Fibroblast of the conjunctiva (primary cell): ENCODE measurements at regions not wholly inside any gene's neighbourhood (a gene's known extent, or its start where the extent isn't known, plus 50 kb on each side); places are given as distances from the start of the nearest gene placed in this dataset.

ENCODE experiments used
- DNase-seq: peaks from one replicate; pipeline ENCODE4 v3.0.0-alpha.2; 2010; ENCODE audit warnings: low read depth

- DNase-seq: no peak
These were observed 144.2 kb upstream of the OTOS start for GRCh38 chr2:240284503-240285259.

- no peak for DNase-seq
These were observed 145.3 kb upstream of the OTOS start for GRCh38 chr2:240285725-240286124.

- no peak for DNase-seq
These were observed 146.1 kb upstream of the OTOS start for GRCh38 chr2:240286596-240286995.

GRCh38 chr2:240287011-240287410 lies 146.6 kb upstream of the OTOS start:
- no peak for DNase-seq

- DNase-seq: no peak
These were observed 147.1 kb upstream of the OTOS start for GRCh38 chr2:240287496-240288086.

GRCh38 chr2:240288087-240288521 lies 147.4 kb upstream of the GPC1 start:
- DNase-seq: no peak

GRCh38 chr2:240289701-240290431 lies 145.6 kb upstream of the GPC1 start:
- no peak for DNase-seq

- DNase-seq: no peak
These were observed 144.8 kb upstream of the GPC1 start for GRCh38 chr2:240290432-240291336.

GRCh38 chr2:240291337-240292034 lies 144.0 kb upstream of the GPC1 start:
- no peak for DNase-seq

- DNase-seq: no peak
These were observed 143.4 kb upstream of the GPC1 start for GRCh38 chr2:240292035-240292574.

- no peak for DNase-seq
These were observed 142.6 kb upstream of the GPC1 start for GRCh38 chr2:240292619-240293525.

GRCh38 chr2:240293557-240294461 lies 141.7 kb upstream of the GPC1 start:
- DNase-seq: no peak

- no peak for DNase-seq
These were observed 140.9 kb upstream of the GPC1 start for GRCh38 chr2:240294514-240294913.

- DNase-seq: no peak
These were observed 140.0 kb upstream of the GPC1 start for GRCh38 chr2:240295256-240296103.

GRCh38 chr2:240296104-240296406 lies 139.4 kb upstream of the GPC1 start:
- no peak for DNase-seq

- no peak for DNase-seq
These were observed 138.8 kb upstream of the GPC1 start for GRCh38 chr2:240296476-240297255.
